HCT116 (cell line): ENCODE measurements at regions not wholly inside any gene's neighbourhood (a gene's known extent, or its start where the extent isn't known, plus 50 kb on each side); places are given as distances from the start of the nearest gene placed in this dataset.

Source experiments
- ATAC-seq: fragments of 200-7000 bp; cut with Tn5 transposase; 2 replicates; pipeline ENCODE4 v1.9.1; 2020; ENCODE audit warnings: mild to moderate bottlenecking, moderate library complexity
- BruUV-seq: library from RNA; stranded (reverse); fragments of 400-500 nt; replicated peaks from 2 replicates; lab custom pipeline; 2021; lab: Mats Ljungman, UMichigan
- CTCF ChIA-PET: fragments of 300-600 bp; sonication (Branson Sonifier 250); formaldehyde crosslinking; loops from one replicate; lab custom pipeline; 2021; ENCODE audit warnings: antibody characterized with exemption; lab: Charles Lee
- POLR2A ChIA-PET: fragments of 300-600, 350-600 bp; sonication (Branson Sonifier 250); formaldehyde crosslinking; loops from one replicate; lab custom pipeline; 2021; ENCODE audit warnings: antibody characterized with exemption; lab: Charles Lee
- RAD21 ChIA-PET, 2 experiments: fragments of 300-600 bp; sonication (Branson Sonifier 250); formaldehyde crosslinking; loops; one replicate each; lab custom pipeline; 2023; ENCODE audit warnings: low total read pairs in 2 of 2; ENCODE audit not compliant: uncharacterized antibody in 2 of 2, unreplicated experiment in 2 of 2, low non-redundant PET in 1 of 2; lab: Charles Lee
- DNase-seq: peaks from one replicate; pipeline ENCODE4 v3.0.0-alpha.2; 2010; ENCODE audit warnings: low read depth, low spot score
- H2AFZ ChIP-seq: fragments of 200-600 bp; shearing (Covaris generic), sonication (generic); 2 replicates; pipeline ENCODE4 v1.6.1; 2017; ENCODE audit warnings: low read depth, mixed run types, mixed read lengths, antibody characterized with exemption, low read length; ENCODE audit not compliant: poor library complexity, severe bottlenecking
- H3K27ac ChIP-seq: 2 replicates; pipeline ENCODE4 v1.5.1; 2012; ENCODE audit warnings: low read depth, low read length
- H3K27me3 ChIP-seq: fragments of 200-600 bp; sonication (generic); 2 replicates; pipeline ENCODE4 v1.6.1; 2016; ENCODE audit warnings: mixed run types, low read length, mixed read lengths; ENCODE audit not compliant: insufficient read depth
- H3K36me3 ChIP-seq, 2 experiments: fragments of 200-500 bp in 1 of 2; fragments of 200-600 bp in 1 of 2; sonication (Bioruptor generic) in 1 of 2; sonication (generic) in 1 of 2; 2 replicates each; pipeline versions ENCODE4 v1.5.1 to v1.6.1; 2014 to 2016; ENCODE audit warnings: low read length in 2 of 2, inconsistent platforms in 1 of 2, mixed read lengths in 1 of 2, mixed run types in 1 of 2; ENCODE audit not compliant: insufficient read depth in 2 of 2, control insufficient read depth in 1 of 2
- H3K4me1 ChIP-seq, 2 experiments: fragments of 200-600 bp in 1 of 2; sonication (generic) in 1 of 2; 2 replicates each; pipeline versions ENCODE4 v1.5.1 to v1.6.1; 2012 to 2017; ENCODE audit warnings: low read length in 2 of 2, inconsistent platforms in 1 of 2, mild to moderate bottlenecking in 1 of 2, mixed read lengths in 1 of 2, mixed run types in 1 of 2, moderate library complexity in 1 of 2; ENCODE audit not compliant: insufficient read depth in 2 of 2, control insufficient read depth in 1 of 2
- H3K4me2 ChIP-seq: fragments of 200-600 bp; sonication (generic); 2 replicates; pipeline ENCODE4 v1.6.1; 2017; ENCODE audit warnings: mixed run types, low read length, mixed read lengths
- H3K4me3 ChIP-seq, 2 experiments: fragments of 200-600 bp in 1 of 2; sonication (generic) in 1 of 2; replicated peaks in 1 of 2; 2 replicates each; pipeline ENCODE4 v1.5.1; 2011 to 2016; ENCODE audit warnings: low read length in 2 of 2, control low read depth in 1 of 2, low read depth in 1 of 2, mild to moderate bottlenecking in 1 of 2, mixed read lengths in 1 of 2, mixed run types in 1 of 2
- H3K79me2 ChIP-seq: fragments of 200-600 bp; sonication (generic); 2 replicates; pipeline ENCODE4 v1.6.1; 2017; ENCODE audit warnings: mild to moderate bottlenecking, mixed run types, low read length, moderate library complexity, mixed read lengths; ENCODE audit not compliant: insufficient read depth
- H3K9ac ChIP-seq: fragments of 200-600 bp; sonication (generic); 2 replicates; pipeline ENCODE4 v1.6.1; 2016; ENCODE audit warnings: low read length, mixed read lengths
- H3K9me2 ChIP-seq: fragments of 200-600 bp; sonication (generic), shearing (Covaris generic); 2 replicates; pipeline ENCODE4 v1.6.1; 2017; ENCODE audit warnings: mixed run types, mild to moderate bottlenecking, moderate library complexity; ENCODE audit not compliant: insufficient read depth
- H3K9me3 ChIP-seq, 2 experiments: fragments of 200-500 bp in 1 of 2; fragments of 200-600 bp in 1 of 2; sonication (Bioruptor generic) in 1 of 2; sonication (generic) in 1 of 2; 2 replicates each; pipeline ENCODE4 v1.6.1; 2014 to 2017; ENCODE audit warnings: low read length in 2 of 2, mixed read lengths in 2 of 2, inconsistent platforms in 1 of 2, low read depth in 1 of 2, mild to moderate bottlenecking in 1 of 2, mixed run types in 1 of 2, moderate library complexity in 1 of 2; ENCODE audit not compliant: control insufficient read depth in 1 of 2, insufficient read depth in 1 of 2
- H4K20me1 ChIP-seq: fragments of 200-600 bp; sonication (generic), shearing (Covaris generic); 2 replicates; pipeline ENCODE4 v1.6.1; 2017; ENCODE audit warnings: mixed run types, mild to moderate bottlenecking, moderate library complexity; ENCODE audit not compliant: insufficient read depth
- ELF1 ChIP-seq: IDR thresholded peaks from 2 replicates; pipeline ENCODE4 v1.6.1; 2012; ENCODE audit warnings: low read depth, borderline replicate concordance
- EZH2 ChIP-seq: fragments of 200-600 bp; sonication (generic); IDR thresholded peaks from 2 replicates; pipeline ENCODE4 v1.6.1; 2017; ENCODE audit warnings: antibody characterized with exemption, mixed run types
- FOSL1 ChIP-seq: IDR thresholded peaks from 2 replicates; pipeline ENCODE4 v1.6.1; 2012; ENCODE audit warnings: low read depth
- POLR2AphosphoS5 ChIP-seq: IDR thresholded peaks from 2 replicates; pipeline ENCODE4 v1.6.1; 2011; ENCODE audit warnings: mild to moderate bottlenecking, low read depth, low read length, moderate library complexity
- RAD21 ChIP-seq: IDR thresholded peaks from 2 replicates; pipeline ENCODE4 v1.6.1; 2012; ENCODE audit warnings: low read depth, mild to moderate bottlenecking
- SIN3A ChIP-seq: IDR thresholded peaks from 2 replicates; pipeline ENCODE4 v1.6.1; 2012; ENCODE audit warnings: low read depth
- SP1 ChIP-seq: IDR thresholded peaks from 2 replicates; pipeline ENCODE4 v1.6.1; 2012; ENCODE audit warnings: low read depth
- TCF7L2 ChIP-seq: IDR thresholded peaks from 2 replicates; pipeline ENCODE4 v1.7.0; 2011; ENCODE audit warnings: borderline replicate concordance, inconsistent platforms; ENCODE audit not compliant: insufficient read depth, insufficient read length; ENCODE audit errors: extremely low read depth
- YY1 ChIP-seq: IDR thresholded peaks from 2 replicates; pipeline ENCODE4 v1.6.1; 2011; ENCODE audit warnings: low read length, low read depth, moderate library complexity, mild to moderate bottlenecking; ENCODE audit not compliant: insufficient replicate concordance; ENCODE audit errors: extremely low read depth
- intact Hi-C: fragments of 100-400 bp; cut with micrococcal nuclease; formaldehyde crosslinking; loops from 2 replicates; pipeline ENCODE4 v1.10.0; 2022
- TF ChIP-seq, protein P1 (sequence below): IDR thresholded peaks from 2 replicates; pipeline ENCODE4 v1.6.1; 2011; ENCODE audit warnings: mild to moderate bottlenecking, low read length, moderate library complexity; ENCODE audit not compliant: insufficient replicate concordance; ENCODE audit errors: extremely low read depth
- TF ChIP-seq, protein P2 (sequence below): IDR thresholded peaks from 2 replicates; pipeline ENCODE4 v1.6.1; 2012
- TF ChIP-seq, protein P3 (sequence below), 3 experiments: fragments of 200-600 bp in 1 of 3; sonication (generic) in 1 of 3; IDR thresholded peaks in 2 of 3; conservative IDR thresholded peaks in 1 of 3; 2 replicates each; pipeline ENCODE4 v1.5.1; 2012 to 2017; ENCODE audit warnings: low read depth in 2 of 3, low read length in 2 of 3, antibody characterized with exemption in 1 of 3, borderline replicate concordance in 1 of 3, control low read depth in 1 of 3, mild to moderate bottlenecking in 1 of 3, mixed read lengths in 1 of 3, mixed run types in 1 of 3, moderate library complexity in 1 of 3; ENCODE audit not compliant: insufficient read depth in 1 of 3
- TF ChIP-seq, protein P4 (sequence below): IDR thresholded peaks from 2 replicates; pipeline ENCODE4 v1.6.1; 2012; ENCODE audit warnings: low read depth

DNA sequence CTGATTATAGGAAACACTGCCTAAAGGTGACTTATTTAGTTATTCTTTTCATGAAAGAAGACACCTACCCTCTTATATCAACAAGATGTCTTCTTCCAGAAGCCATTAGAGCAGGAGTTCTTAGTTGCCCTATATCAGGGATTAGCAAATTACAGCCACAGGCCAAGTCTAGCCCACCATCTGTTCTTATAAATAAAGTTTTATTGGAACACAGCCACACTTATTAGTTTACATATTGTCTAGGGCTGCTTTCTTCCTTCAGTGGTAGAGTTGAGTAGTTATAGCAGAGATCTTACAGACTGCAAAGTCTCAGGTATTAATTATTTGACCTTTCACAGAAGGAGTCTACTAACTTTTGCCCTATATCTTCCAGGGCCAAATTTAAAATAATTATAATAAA, 157.2 kb upstream of the NOCT start (continued):
- TF ChIP-seq, protein P1, sequence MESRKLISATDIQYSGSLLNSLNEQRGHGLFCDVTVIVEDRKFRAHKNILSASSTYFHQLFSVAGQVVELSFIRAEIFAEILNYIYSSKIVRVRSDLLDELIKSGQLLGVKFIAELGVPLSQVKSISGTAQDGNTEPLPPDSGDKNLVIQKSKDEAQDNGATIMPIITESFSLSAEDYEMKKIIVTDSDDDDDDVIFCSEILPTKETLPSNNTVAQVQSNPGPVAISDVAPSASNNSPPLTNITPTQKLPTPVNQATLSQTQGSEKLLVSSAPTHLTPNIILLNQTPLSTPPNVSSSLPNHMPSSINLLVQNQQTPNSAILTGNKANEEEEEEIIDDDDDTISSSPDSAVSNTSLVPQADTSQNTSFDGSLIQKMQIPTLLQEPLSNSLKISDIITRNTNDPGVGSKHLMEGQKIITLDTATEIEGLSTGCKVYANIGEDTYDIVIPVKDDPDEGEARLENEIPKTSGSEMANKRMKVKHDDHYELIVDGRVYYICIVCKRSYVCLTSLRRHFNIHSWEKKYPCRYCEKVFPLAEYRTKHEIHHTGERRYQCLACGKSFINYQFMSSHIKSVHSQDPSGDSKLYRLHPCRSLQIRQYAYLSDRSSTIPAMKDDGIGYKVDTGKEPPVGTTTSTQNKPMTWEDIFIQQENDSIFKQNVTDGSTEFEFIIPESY, result no peak
- TF ChIP-seq FOSL1, result no peak
- TF ChIP-seq, protein P2, sequence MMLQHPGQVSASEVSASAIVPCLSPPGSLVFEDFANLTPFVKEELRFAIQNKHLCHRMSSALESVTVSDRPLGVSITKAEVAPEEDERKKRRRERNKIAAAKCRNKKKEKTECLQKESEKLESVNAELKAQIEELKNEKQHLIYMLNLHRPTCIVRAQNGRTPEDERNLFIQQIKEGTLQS, result no peak

DNA sequence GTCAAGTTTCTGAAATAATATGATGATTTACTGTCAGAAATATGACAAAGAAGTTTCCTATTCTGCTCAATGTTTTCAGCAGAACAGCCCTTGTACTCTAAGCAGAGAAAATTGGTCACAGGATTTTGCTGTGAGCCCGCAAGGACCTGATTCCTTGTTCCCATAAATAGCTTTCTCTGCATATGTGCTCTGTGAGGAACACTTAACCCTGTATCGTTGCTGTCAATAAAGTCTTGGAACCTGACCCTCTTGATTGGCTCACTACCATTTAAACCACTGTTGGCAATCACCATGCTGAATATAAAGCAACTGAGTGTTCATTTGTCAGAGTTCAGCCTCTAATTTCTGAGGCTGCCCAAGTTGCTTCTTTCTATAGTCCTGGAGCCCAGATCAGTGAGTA, 158.2 kb upstream of the NOCT start:
- no peak for ATAC-seq
- no peak for DNase-seq
- H3K79me2 ChIP-seq, result no peaks in the 10 kb centered on the region
- no peaks in the 10 kb centered on the region for H4K20me1 ChIP-seq
- BruUV-seq, result no TSS peak
- no peak overlapping the region for H2AFZ ChIP-seq
- no peak overlapping the region for H3K27ac ChIP-seq
- RAD21 ChIA-PET, result no interaction called here
- no peaks in the 10 kb centered on the region for H3K36me3 ChIP-seq
- 0 out of 2 replicates have a peak, but pooled peaks cover 10% of the 10 kb centered on the region for H3K27me3 ChIP-seq
- no peaks in the 10 kb centered on the region for H3K9me2 ChIP-seq
- POLR2A ChIA-PET, result no interaction called here
- intact Hi-C loops, result no loop called here
- H3K4me3 ChIP-seq, result no peak overlapping the region
- no peaks in the 10 kb centered on the region for H3K9me3 ChIP-seq
- H3K9ac ChIP-seq, result no peak overlapping the region
- CTCF ChIA-PET, result no interaction called here
- peaks cover 0 to 10% of the 10 kb centered on the region in 2 experiments; a peak in 2 of 4 replicates for H3K4me1 ChIP-seq
- no peak overlapping the region for H3K4me2 ChIP-seq
- no peak for TF ChIP-seq FOSL1
- TF ChIP-seq, protein P2, result no peak
- TF ChIP-seq SIN3A, result no peak
- TF ChIP-seq EZH2, result no peak
- TF ChIP-seq, protein P3, sequence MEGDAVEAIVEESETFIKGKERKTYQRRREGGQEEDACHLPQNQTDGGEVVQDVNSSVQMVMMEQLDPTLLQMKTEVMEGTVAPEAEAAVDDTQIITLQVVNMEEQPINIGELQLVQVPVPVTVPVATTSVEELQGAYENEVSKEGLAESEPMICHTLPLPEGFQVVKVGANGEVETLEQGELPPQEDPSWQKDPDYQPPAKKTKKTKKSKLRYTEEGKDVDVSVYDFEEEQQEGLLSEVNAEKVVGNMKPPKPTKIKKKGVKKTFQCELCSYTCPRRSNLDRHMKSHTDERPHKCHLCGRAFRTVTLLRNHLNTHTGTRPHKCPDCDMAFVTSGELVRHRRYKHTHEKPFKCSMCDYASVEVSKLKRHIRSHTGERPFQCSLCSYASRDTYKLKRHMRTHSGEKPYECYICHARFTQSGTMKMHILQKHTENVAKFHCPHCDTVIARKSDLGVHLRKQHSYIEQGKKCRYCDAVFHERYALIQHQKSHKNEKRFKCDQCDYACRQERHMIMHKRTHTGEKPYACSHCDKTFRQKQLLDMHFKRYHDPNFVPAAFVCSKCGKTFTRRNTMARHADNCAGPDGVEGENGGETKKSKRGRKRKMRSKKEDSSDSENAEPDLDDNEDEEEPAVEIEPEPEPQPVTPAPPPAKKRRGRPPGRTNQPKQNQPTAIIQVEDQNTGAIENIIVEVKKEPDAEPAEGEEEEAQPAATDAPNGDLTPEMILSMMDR (IDR thresholded peaks at IDR 0.05 in 2 of 3, conservative IDR thresholded peaks at IDR 0.05 in 1 of 3; ENCODE audit: borderline replicate concordance in 1 of 3, insufficient read depth in 1 of 3, low read depth in 2 of 3, low read length in 2 of 3), result no peak
- TF ChIP-seq SP1, result no peak
- no peak for TF ChIP-seq TCF7L2
- no peak for TF ChIP-seq YY1
- no peak for TF ChIP-seq ELF1
- TF ChIP-seq, protein P4, sequence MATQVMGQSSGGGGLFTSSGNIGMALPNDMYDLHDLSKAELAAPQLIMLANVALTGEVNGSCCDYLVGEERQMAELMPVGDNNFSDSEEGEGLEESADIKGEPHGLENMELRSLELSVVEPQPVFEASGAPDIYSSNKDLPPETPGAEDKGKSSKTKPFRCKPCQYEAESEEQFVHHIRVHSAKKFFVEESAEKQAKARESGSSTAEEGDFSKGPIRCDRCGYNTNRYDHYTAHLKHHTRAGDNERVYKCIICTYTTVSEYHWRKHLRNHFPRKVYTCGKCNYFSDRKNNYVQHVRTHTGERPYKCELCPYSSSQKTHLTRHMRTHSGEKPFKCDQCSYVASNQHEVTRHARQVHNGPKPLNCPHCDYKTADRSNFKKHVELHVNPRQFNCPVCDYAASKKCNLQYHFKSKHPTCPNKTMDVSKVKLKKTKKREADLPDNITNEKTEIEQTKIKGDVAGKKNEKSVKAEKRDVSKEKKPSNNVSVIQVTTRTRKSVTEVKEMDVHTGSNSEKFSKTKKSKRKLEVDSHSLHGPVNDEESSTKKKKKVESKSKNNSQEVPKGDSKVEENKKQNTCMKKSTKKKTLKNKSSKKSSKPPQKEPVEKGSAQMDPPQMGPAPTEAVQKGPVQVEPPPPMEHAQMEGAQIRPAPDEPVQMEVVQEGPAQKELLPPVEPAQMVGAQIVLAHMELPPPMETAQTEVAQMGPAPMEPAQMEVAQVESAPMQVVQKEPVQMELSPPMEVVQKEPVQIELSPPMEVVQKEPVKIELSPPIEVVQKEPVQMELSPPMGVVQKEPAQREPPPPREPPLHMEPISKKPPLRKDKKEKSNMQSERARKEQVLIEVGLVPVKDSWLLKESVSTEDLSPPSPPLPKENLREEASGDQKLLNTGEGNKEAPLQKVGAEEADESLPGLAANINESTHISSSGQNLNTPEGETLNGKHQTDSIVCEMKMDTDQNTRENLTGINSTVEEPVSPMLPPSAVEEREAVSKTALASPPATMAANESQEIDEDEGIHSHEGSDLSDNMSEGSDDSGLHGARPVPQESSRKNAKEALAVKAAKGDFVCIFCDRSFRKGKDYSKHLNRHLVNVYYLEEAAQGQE, result no peak
- TF ChIP-seq, protein P1, result no peak
- no peak for TF ChIP-seq POLR2AphosphoS5
- TF ChIP-seq RAD21, result no peak
